A549 (cell line): ENCODE measurements at regions not wholly inside any gene's neighbourhood (a gene's known extent, or its start where the extent isn't known, plus 50 kb on each side); places are given as distances from the start of the nearest gene placed in this dataset.

ENCODE experiments used
- CHD4 ChIP-seq: fragments of 200-600 bp; sonication (generic); IDR thresholded peaks from 2 replicates; pipeline ENCODE4 v1.6.1; 2016; ENCODE audit warnings: antibody characterized with exemption, mild to moderate bottlenecking, borderline replicate concordance
- ELK1 ChIP-seq: fragments of 150-350 bp; IDR thresholded peaks from 2 replicates; pipeline ENCODE4 v1.6.1; 2014; ENCODE audit warnings: low read depth, mild to moderate bottlenecking, low read length
- HOXA7 ChIP-seq: fragments of 250-450 bp; sonication (Bioruptor Pico); IDR thresholded peaks from 2 replicates; pipeline ENCODE4 v1.5.0; 2020; ENCODE audit warnings: mild to moderate bottlenecking, moderate library complexity
- MYC ChIP-seq: IDR thresholded peaks from 2 replicates; pipeline ENCODE4 v1.6.1; 2012; ENCODE audit warnings: mild to moderate bottlenecking, inconsistent platforms, low read length, improper control_type of control experiment, borderline replicate concordance
- PHF8 ChIP-seq: fragments of 200-600 bp; sonication (generic); IDR thresholded peaks from 2 replicates; pipeline ENCODE4 v1.6.1; 2016; ENCODE audit warnings: low read depth, mild to moderate bottlenecking, antibody characterized with exemption, moderate library complexity, borderline replicate concordance
- POLR2A ChIP-seq: IDR thresholded peaks from 2 replicates; pipeline ENCODE4 v1.6.1; 2012; ENCODE audit warnings: mild to moderate bottlenecking, low read length
- RAD21 ChIP-seq, 2 experiments: fragments of >200 bp in 1 of 2; sonication (Bioruptor Twin) in 1 of 2; formaldehyde crosslinking in 1 of 2; IDR thresholded peaks in 1 of 2; conservative IDR thresholded peaks in 1 of 2; 2 replicates in 1 of 2; 3 replicates in 1 of 2; pipeline ENCODE4 v1.6.1; 2012 to 2018; ENCODE audit warnings: inconsistent platforms in 1 of 2
- RCOR1 ChIP-seq: fragments of 150-350 bp; IDR thresholded peaks from 2 replicates; pipeline ENCODE4 v1.6.1; 2014; ENCODE audit warnings: antibody characterized with exemption, low read length, low read depth
- RFX5 ChIP-seq: fragments of 450-650 bp; IDR thresholded peaks from 2 replicates; pipeline ENCODE4 v1.7.1; 2014; ENCODE audit warnings: antibody characterized with exemption, mild to moderate bottlenecking, moderate library complexity
- SMC3 ChIP-seq: fragments of >200 bp; sonication (Bioruptor Twin); formaldehyde crosslinking; IDR thresholded peaks from 3 replicates; pipeline ENCODE4 v1.6.1; 2018; ENCODE audit warnings: inconsistent platforms
- TFCP2L1 ChIP-seq: fragments of 250-450 bp; sonication (Bioruptor Pico); IDR thresholded peaks from 2 replicates; pipeline ENCODE4 v1.5.0; 2021; ENCODE audit warnings: mild to moderate bottlenecking
- TF ChIP-seq, protein P1 (sequence below): fragments of >200 bp; sonication (Bioruptor Twin); formaldehyde crosslinking; IDR thresholded peaks from 3 replicates; pipeline ENCODE4 v1.5.1; 2016
- TF ChIP-seq, protein P2 (sequence below): fragments of 200-600 bp; sonication (generic); IDR thresholded peaks from 2 replicates; pipeline ENCODE4 v1.6.1; 2016; ENCODE audit warnings: antibody characterized with exemption, mild to moderate bottlenecking, moderate library complexity

GRCh38 chr4:99755223-99755944 lies 61.2 kb upstream of the DAPP1 start:
- TF ChIP-seq HOXA7 (CRISPR knock-in tag) (no peak), PHF8 (no peak), ELK1 (no peak), POLR2A (no peak), TFCP2L1 (no peak), RFX5 (no peak), MYC (no peak), SMC3 (no peak), RCOR1 (no peak), CHD4 (no peak), RAD21 (conservative IDR thresholded peaks at IDR 0.05 in 1 of 2, IDR thresholded peaks at IDR 0.05 in 1 of 2) (no peak)
- TF ChIP-seq, protein P1, sequence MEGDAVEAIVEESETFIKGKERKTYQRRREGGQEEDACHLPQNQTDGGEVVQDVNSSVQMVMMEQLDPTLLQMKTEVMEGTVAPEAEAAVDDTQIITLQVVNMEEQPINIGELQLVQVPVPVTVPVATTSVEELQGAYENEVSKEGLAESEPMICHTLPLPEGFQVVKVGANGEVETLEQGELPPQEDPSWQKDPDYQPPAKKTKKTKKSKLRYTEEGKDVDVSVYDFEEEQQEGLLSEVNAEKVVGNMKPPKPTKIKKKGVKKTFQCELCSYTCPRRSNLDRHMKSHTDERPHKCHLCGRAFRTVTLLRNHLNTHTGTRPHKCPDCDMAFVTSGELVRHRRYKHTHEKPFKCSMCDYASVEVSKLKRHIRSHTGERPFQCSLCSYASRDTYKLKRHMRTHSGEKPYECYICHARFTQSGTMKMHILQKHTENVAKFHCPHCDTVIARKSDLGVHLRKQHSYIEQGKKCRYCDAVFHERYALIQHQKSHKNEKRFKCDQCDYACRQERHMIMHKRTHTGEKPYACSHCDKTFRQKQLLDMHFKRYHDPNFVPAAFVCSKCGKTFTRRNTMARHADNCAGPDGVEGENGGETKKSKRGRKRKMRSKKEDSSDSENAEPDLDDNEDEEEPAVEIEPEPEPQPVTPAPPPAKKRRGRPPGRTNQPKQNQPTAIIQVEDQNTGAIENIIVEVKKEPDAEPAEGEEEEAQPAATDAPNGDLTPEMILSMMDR, result no peak
- TF ChIP-seq, protein P2, sequence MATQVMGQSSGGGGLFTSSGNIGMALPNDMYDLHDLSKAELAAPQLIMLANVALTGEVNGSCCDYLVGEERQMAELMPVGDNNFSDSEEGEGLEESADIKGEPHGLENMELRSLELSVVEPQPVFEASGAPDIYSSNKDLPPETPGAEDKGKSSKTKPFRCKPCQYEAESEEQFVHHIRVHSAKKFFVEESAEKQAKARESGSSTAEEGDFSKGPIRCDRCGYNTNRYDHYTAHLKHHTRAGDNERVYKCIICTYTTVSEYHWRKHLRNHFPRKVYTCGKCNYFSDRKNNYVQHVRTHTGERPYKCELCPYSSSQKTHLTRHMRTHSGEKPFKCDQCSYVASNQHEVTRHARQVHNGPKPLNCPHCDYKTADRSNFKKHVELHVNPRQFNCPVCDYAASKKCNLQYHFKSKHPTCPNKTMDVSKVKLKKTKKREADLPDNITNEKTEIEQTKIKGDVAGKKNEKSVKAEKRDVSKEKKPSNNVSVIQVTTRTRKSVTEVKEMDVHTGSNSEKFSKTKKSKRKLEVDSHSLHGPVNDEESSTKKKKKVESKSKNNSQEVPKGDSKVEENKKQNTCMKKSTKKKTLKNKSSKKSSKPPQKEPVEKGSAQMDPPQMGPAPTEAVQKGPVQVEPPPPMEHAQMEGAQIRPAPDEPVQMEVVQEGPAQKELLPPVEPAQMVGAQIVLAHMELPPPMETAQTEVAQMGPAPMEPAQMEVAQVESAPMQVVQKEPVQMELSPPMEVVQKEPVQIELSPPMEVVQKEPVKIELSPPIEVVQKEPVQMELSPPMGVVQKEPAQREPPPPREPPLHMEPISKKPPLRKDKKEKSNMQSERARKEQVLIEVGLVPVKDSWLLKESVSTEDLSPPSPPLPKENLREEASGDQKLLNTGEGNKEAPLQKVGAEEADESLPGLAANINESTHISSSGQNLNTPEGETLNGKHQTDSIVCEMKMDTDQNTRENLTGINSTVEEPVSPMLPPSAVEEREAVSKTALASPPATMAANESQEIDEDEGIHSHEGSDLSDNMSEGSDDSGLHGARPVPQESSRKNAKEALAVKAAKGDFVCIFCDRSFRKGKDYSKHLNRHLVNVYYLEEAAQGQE, result no peak
